ENCODE measurements at regions not wholly inside any gene's neighbourhood (a gene's known extent, or its start where the extent isn't known, plus 50 kb on each side); places are given as distances from the start of the nearest gene placed in this dataset.
A peak's percentile ranks its signal among the peaks of the same experiment; 100 is the strongest.
"Not testable (repeated sequence)": the region's sequence is repeated elsewhere in the genome, so short reads cannot be mapped to it uniquely, and the experiment has no call there.

DNA sequence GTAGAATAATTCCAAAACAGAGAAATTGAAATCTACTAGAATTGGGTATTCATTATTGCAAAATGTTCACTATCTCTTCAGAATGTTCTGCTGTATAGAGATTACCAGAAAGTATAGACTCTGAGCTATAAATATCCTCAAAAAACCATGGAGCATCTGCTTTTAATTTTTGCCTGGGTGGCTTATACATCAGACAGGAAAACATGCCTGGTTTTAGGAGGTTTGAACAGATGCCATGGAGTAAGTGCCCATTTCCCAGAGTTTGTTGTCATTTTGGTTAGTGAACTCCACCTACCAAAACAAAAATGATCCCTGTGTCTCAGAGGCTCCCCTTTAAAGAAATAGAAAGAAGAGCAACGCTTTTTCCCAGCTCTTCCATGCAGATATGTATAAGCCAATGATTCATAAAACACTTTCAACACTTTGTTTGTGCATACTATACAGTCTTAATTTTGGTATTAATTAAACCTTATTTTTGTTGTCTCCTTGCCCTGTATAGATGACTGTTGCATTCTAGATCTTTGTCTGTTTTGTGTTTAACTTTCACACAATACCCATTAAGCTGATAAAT, 68.7 kb downstream of the MEPE start:
- DNase-seq (ENCODE audit: extremely low spot score, insufficient read length, low read depth) (no peak), FAIRE-seq (no peak)

DNA sequence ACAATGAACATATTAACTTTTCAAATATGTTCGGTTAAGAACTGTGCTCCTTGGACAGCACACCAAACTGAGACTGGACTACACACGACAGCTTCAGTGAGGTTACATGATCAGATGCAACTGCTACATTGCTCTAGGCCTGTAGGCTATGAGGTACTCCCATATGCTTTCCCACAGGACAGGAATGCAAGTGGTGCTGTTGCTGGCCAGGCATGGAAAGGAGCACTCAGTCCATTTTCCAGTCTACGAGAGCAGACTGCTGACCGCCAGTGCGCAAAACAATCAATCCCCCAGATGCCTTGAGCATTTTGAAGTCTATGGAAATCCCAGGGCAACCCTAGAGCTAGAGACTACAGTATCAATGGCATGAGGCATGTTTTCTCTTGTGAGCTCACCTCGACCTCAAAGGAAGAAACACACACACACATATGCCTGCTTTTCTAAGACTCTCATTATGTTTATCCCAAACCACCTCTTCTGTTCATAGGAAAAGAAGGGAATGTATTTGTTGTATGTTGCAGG, 70.8 kb upstream of the SPP1 start:
- DNase-seq (ENCODE audit: extremely low spot score, insufficient read length, low read depth) (no peak), FAIRE-seq (no peak)

DNA sequence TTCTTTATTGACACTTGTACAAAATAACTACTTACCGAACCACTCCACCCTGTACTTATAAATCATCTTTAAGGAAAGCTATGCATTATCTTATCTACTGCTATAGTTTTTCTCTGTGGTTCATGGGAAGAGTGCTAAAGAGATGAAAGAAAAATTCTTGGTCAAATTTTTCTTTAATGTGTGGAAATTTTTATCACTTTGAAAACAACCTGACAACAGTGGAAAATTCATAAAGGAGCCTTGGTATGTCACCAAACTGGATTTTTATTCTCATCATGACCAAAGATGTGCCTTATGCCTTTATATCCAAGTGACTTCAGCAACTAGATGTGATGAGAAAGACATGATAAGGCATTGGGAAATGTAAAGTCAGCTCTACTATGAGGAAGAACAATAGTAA, 67.2 kb upstream of the SPP1 start:
- DNase-seq (ENCODE audit: extremely low spot score, insufficient read length, low read depth) (no peak), FAIRE-seq (no peak)

DNA sequence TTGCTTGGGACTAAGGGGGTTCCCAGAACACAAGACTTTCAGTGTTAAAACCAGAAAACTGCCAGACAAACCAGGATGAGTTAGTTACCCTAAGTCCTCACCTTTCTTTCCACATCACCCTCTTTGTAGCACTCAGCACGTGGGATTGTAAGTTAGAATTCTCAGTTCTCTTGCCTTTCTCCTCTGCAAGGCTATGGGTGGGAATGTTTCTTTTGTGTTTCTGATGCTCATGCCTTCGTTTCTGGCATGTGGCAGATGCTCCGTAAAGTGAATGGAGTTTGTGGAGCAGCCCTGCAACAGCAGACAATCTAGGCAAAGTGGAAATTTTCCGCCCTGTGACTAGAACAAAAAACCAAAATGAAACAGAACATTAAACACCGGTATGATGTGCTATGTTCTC, 64.7 kb upstream of the SPP1 start:
- FAIRE-seq = no peak
- DNase-seq (ENCODE audit: extremely low spot score, insufficient read length, low read depth) = no peak

DNA sequence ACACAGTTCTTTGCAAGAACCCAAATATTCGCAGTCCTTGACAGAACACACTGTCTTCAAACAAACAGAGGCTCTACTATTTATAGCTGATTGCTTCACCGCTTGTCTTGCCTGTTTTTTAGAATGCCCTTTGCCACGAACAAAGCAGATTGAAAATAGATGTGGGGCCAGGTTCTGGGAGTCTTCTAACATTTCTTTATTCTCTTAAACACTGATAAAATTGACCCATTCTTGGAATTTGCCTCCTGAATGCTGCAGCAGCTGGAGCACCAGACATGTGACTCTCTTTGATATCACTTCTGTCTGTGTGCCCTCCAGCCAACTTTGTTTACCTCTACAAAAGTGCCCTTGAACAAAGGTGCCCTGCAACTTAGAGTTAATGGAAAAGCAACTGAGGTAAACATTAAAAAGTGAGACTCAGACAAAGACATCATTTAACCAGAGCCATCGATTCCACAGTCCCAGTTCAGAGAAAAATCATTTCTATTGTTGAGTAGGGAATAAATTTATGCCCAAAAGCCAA, 64.2 kb upstream of the SPP1 start:
- FAIRE-seq (no peak), DNase-seq (ENCODE audit: extremely low spot score, insufficient read length, low read depth) (no peak)

DNA sequence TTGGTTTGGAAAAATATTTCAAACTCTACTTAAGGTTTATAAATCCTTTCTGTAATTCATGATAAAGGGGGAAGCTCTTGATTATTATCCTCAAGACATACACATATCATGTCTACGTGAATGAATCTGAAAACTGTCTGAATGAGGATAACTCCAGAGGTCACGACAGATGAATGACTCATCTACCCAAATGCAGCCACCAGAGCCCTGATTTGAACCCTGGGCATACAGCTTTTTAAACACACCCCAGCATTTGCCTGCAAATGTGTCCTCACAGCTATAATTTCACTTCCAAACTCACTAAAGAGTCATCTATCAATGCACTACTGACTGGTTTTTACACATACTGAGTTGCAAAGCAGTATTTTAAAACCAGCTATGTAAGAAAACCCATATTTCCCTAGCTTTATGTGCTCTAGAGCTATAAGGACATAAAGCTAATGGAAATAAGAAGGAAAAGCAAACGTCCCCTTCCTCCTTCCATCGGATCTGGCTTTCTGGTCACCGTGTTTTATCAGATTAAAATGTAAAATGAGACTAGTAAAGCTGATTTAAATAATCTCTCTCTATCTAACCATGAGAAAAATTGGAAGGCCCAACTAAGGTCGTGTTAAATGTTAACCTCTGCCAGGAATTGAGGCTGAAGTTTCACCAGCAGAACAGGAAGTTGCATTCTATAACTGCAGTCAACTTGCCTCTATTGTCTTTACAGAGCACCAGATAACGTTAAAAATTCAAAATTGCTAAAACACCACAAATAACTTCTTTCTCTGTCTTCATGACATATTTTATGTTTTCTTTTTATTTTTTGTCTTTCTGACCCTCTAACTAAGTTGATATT, 63.1 kb upstream of the SPP1 start:
- FAIRE-seq (peak; percentile 36), DNase-seq (ENCODE audit: extremely low spot score, insufficient read length, low read depth) (no peak)

DNA sequence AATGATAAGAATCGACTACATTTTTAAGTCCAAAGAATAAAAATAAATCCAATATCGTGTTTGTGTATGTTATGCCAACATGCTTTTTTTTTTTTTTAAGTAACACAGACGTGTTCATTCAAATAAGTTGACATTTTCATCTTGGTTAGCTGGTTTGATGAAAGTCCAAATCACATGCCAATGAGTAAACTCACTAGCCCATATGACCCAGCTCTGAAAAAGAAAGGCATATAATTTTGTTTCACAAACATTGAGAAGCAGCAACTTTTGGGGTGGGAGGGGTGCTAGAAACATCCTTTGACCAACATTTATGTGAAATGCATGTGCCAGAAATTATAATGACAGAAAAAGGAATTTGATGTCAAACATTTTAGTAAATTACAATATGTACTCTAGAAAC, 61.6 kb upstream of the SPP1 start:
- DNase-seq (ENCODE audit: extremely low spot score, insufficient read length, low read depth) (no peak), FAIRE-seq (no peak)

DNA sequence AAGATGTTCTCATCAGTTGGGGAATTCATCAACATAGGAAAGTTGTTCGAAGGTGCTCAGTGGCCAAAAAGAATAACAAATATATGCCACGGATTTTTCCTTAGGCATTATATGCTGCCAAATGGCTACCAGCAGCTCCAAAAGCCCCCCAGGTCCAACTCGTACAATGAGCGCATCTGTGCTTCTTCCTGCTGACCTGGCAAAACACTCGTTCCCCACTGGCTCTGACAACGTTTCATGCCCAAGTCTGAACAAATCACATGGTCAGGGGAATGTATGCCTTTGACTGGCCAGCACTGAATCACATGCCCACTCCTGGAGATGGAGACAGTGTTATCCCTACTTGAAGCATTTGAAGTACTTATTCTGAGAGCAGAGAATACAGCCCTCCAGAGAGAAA, 59.9 kb upstream of the SPP1 start:
- FAIRE-seq (no peak), DNase-seq (ENCODE audit: extremely low spot score, insufficient read length, low read depth) (no peak)

- DNase-seq (ENCODE audit: extremely low spot score, insufficient read length, low read depth) (no peak), FAIRE-seq (no peak)
These were observed 58.9 kb upstream of the SPP1 start for GRCh38 chr4:87916626-87917025.

GRCh38 chr4:87917911-87918310, 57.6 kb upstream of the SPP1 start:
- FAIRE-seq; DNase-seq (ENCODE audit: extremely low spot score, insufficient read length, low read depth): not testable (repeated sequence)

GRCh38 chr4:87918314-87919058, 57.0 kb upstream of the SPP1 start:
- no peak for FAIRE-seq

DNA sequence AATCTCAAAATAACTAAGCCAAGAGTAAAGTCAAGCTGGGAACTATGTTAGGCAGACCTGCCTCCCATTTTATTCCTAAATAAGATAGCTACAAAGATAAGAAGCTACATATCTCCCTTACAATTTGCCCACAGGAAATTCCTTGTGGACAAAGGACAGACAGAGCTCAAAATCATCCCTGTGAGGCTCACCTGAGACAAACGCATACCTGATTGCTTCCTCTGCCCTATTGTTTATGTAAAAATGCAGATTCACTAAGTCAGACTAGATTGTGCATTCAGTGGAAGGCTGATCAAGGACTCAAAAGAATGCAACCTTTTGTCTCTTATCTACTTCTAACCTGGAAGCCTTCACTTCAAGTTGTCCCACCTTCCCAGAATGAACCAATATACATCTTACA, 56.2 kb upstream of the SPP1 start:
- not testable (repeated sequence) for DNase-seq (ENCODE audit: extremely low spot score, insufficient read length, low read depth); FAIRE-seq

More at GRCh38 chr4:87918314-87919058, 57.0 kb upstream of the SPP1 start:
- DNase-seq (ENCODE audit: extremely low spot score, insufficient read length, low read depth) = no peak

- FAIRE-seq (no peak), DNase-seq (ENCODE audit: extremely low spot score, insufficient read length, low read depth) (no peak)
These were observed 55.6 kb upstream of the SPP1 start for GRCh38 chr4:87919941-87920340.

- no peak for FAIRE-seq
- DNase-seq (ENCODE audit: extremely low spot score, insufficient read length, low read depth) = no peak
These were observed 55.0 kb upstream of the SPP1 start for GRCh38 chr4:87920478-87920877.

- not testable (repeated sequence) for DNase-seq (ENCODE audit: extremely low spot score, insufficient read length, low read depth); FAIRE-seq
These were observed 53.7 kb upstream of the SPP1 start for GRCh38 chr4:87921626-87922479.

DNA sequence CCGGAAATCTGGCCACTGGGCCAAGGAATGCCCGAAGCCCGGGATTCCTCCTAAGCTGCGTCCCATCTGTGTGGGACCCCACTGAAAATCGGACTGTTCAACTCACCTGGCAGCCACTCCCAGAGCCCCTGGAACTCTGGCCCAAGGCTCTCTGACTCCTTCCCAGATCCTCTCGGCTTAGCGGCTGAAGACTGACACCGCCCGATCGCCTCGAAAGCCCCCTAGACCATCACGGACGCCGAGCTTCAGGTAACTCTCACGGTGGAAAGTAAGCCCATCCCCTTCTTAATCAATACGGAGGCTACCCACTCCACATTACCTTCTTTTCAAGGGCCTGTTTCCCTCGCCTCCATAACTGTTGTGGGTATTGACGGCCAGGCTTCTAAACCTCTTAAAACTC, 51.4 kb upstream of the SPP1 start:
- FAIRE-seq; DNase-seq (ENCODE audit: extremely low spot score, insufficient read length, low read depth): not testable (repeated sequence)

Data from GM18507 (cell line).